Caco-2 (cell line): ENCODE measurements at regions not wholly inside any gene's neighbourhood (a gene's known extent, or its start where the extent isn't known, plus 50 kb on each side); places are given as distances from the start of the nearest gene placed in this dataset.

ENCODE experiments used
- BruUV-seq: library from RNA; stranded (reverse); fragments of 400-500 nt; replicated peaks from 2 replicates; lab custom pipeline; 2021; lab: Mats Ljungman, UMichigan
- CTCF ChIA-PET: fragments of 300-600 bp; sonication (Branson Sonifier 250); formaldehyde crosslinking; loops from one replicate; lab custom pipeline; 2022; ENCODE audit warnings: antibody characterized with exemption; lab: Charles Lee
- POLR2A ChIA-PET: fragments of 300-600 bp; sonication (Branson Sonifier 250); formaldehyde crosslinking; loops from one replicate; lab custom pipeline; 2022; ENCODE audit warnings: antibody characterized with exemption; lab: Charles Lee
- DNase-seq, 2 experiments: peaks; one replicate each; pipeline versions ENCODE4 v3.0.0 to v3.0.0-alpha.2; 2020 to 2022
- H3K27me3 ChIP-seq: replicated peaks from 2 replicates; pipeline ENCODE4 v1.6.0; 2011; ENCODE audit warnings: low read length; ENCODE audit not compliant: control insufficient read depth, insufficient read depth
- H3K36me3 ChIP-seq: 2 replicates; pipeline ENCODE4 v1.5.1; 2011; ENCODE audit warnings: low read length; ENCODE audit not compliant: control insufficient read depth, insufficient read depth
- H3K4me1 ChIP-seq: fragments of 250-450 bp; sonication (Bioruptor Pico); 2 replicates; pipeline ENCODE4 v1.5.1; 2020; ENCODE audit warnings: mild to moderate bottlenecking
- H3K4me3 ChIP-seq: 2 replicates; pipeline ENCODE4 v1.5.1; 2011; ENCODE audit warnings: low read depth, mild to moderate bottlenecking, control low read depth, low read length
- H3K9me3 ChIP-seq: fragments of 250-450 bp; sonication (Bioruptor Pico); 2 replicates; pipeline ENCODE4 v1.5.1; 2020; ENCODE audit warnings: mild to moderate bottlenecking, moderate library complexity
- H3K27ac Mint-ChIP-seq: one replicate; pipeline ENCODE4 v1.8.0; 2022; ENCODE audit warnings: mixed read lengths; ENCODE audit not compliant: unreplicated experiment
- H3K27me3 Mint-ChIP-seq: one replicate; pipeline ENCODE4 v1.8.0; 2022; ENCODE audit warnings: mixed read lengths; ENCODE audit not compliant: insufficient read depth, unreplicated experiment
- H3K36me3 Mint-ChIP-seq: one replicate; pipeline ENCODE4 v1.8.0; 2022; ENCODE audit warnings: mild to moderate bottlenecking, mixed read lengths; ENCODE audit not compliant: insufficient read depth, unreplicated experiment
- H3K4me1 Mint-ChIP-seq: one replicate; pipeline ENCODE4 v1.8.0; 2022; ENCODE audit warnings: low read depth, mixed read lengths; ENCODE audit not compliant: unreplicated experiment
- H3K4me3 Mint-ChIP-seq: one replicate; pipeline ENCODE4 v1.8.0; 2022; ENCODE audit warnings: mild to moderate bottlenecking, moderate library complexity, mixed read lengths; ENCODE audit not compliant: unreplicated experiment
- H3K9me3 Mint-ChIP-seq: one replicate; pipeline ENCODE4 v1.8.0; 2022; ENCODE audit warnings: mixed read lengths; ENCODE audit not compliant: unreplicated experiment
- CTCF ChIP-seq, 2 experiments: fragments of 200-600 bp in 1 of 2; IDR thresholded peaks; 1 replicate in 1 of 2; 2 replicates in 1 of 2; pipeline versions ENCODE4 v1.5.1 to v1.8.0; 2011 to 2022; ENCODE audit warnings: antibody characterized with exemption in 1 of 2, control low read depth in 1 of 2, inconsistent platforms in 1 of 2, low read depth in 1 of 2, low read length in 1 of 2, mild to moderate bottlenecking in 1 of 2, moderate library complexity in 1 of 2; ENCODE audit not compliant: insufficient read depth in 1 of 2, severe bottlenecking in 1 of 2, unreplicated experiment in 1 of 2
- intact Hi-C: fragments of 100-400 bp; cut with micrococcal nuclease; formaldehyde crosslinking; loops from one replicate; pipeline ENCODE4 v1.10.0; 2022; ENCODE audit not compliant: unreplicated experiment

- Histone ChIP-seq H3K4me3 (no peak overlapping the region), H3K36me3 (no peaks in the 10 kb centered on the region), H3K4me1 (no peaks in the 10 kb centered on the region), H3K27me3 (no peaks in the 10 kb centered on the region), H3K9me3 (no peaks in the 10 kb centered on the region)
- POLR2A ChIA-PET: no interaction called here
- H3K27ac Mint-ChIP-seq: no peak overlapping the region
- no peak for DNase-seq
- no peak overlapping the region for H3K4me3 Mint-ChIP-seq
- no peaks in the 10 kb centered on the region for H3K36me3 Mint-ChIP-seq
- no peaks in the 10 kb centered on the region for H3K4me1 Mint-ChIP-seq
- no peak for TF ChIP-seq CTCF (IDR thresholded peaks at IDR 0.05; ENCODE audit: insufficient read depth in 1 of 2, low read depth in 1 of 2, low read length in 1 of 2, severe bottlenecking in 1 of 2, unreplicated experiment in 1 of 2)
- CTCF ChIA-PET: no interaction called here
- no peaks in the 10 kb centered on the region for H3K27me3 Mint-ChIP-seq
- intact Hi-C loops: no loop called here
- no peaks in the 10 kb centered on the region for H3K9me3 Mint-ChIP-seq
- BruUV-seq: no TSS peak
Measured at GRCh38 chr6:71421611-71422010, 133.0 kb downstream of the OGFRL1 start.

GRCh38 chr6:71430018-71430417 lies 141.4 kb downstream of the OGFRL1 start:
- H3K4me1 Mint-ChIP-seq: no peaks in the 10 kb centered on the region
- no peak overlapping the region for H3K4me3 ChIP-seq
- TF ChIP-seq CTCF (IDR thresholded peaks at IDR 0.05; ENCODE audit: insufficient read depth in 1 of 2, low read depth in 1 of 2, low read length in 1 of 2, severe bottlenecking in 1 of 2, unreplicated experiment in 1 of 2): no peak
- DNase-seq: no peak
- POLR2A ChIA-PET: no interaction called here
- BruUV-seq: no TSS peak
- intact Hi-C loops: no loop called here
- no peaks in the 10 kb centered on the region for H3K27me3 ChIP-seq
- H3K36me3 Mint-ChIP-seq: no peaks in the 10 kb centered on the region
- H3K4me3 Mint-ChIP-seq: no peak overlapping the region
- H3K36me3 ChIP-seq: no peaks in the 10 kb centered on the region
- no peaks in the 10 kb centered on the region for H3K9me3 Mint-ChIP-seq
- H3K9me3 ChIP-seq: no peaks in the 10 kb centered on the region
- no peaks in the 10 kb centered on the region for H3K4me1 ChIP-seq
- CTCF ChIA-PET: no interaction called here
- no peaks in the 10 kb centered on the region for H3K27me3 Mint-ChIP-seq
- no peak overlapping the region for H3K27ac Mint-ChIP-seq

- Histone ChIP-seq H3K4me1 (no peaks in the 10 kb centered on the region), H3K9me3 (no peaks in the 10 kb centered on the region), H3K36me3 (no peaks in the 10 kb centered on the region), H3K27me3 (no peaks in the 10 kb centered on the region), H3K4me3 (no peak overlapping the region)
- H3K27ac Mint-ChIP-seq: no peak overlapping the region
- BruUV-seq: no TSS peak
- H3K9me3 Mint-ChIP-seq: peaks cover 5% of the 10 kb centered on the region
- H3K36me3 Mint-ChIP-seq: no peaks in the 10 kb centered on the region
- DNase-seq: no peak
- no peak overlapping the region for H3K4me3 Mint-ChIP-seq
- intact Hi-C loops: no loop called here
- TF ChIP-seq CTCF (IDR thresholded peaks at IDR 0.05; ENCODE audit: insufficient read depth in 1 of 2, low read depth in 1 of 2, low read length in 1 of 2, severe bottlenecking in 1 of 2, unreplicated experiment in 1 of 2): no peak
- H3K4me1 Mint-ChIP-seq: no peaks in the 10 kb centered on the region
- POLR2A ChIA-PET: no interaction called here
- no peaks in the 10 kb centered on the region for H3K27me3 Mint-ChIP-seq
- CTCF ChIA-PET: no interaction called here
Measured at GRCh38 chr6:71433441-71433840, 144.8 kb downstream of the OGFRL1 start.
